ENCODE measurements at regions not wholly inside any gene's neighbourhood (a gene's known extent, or its start where the extent isn't known, plus 50 kb on each side); places are given as distances from the start of the nearest gene placed in this dataset.
"Not testable (repeated sequence)": the region's sequence is repeated elsewhere in the genome, so short reads cannot be mapped to it uniquely, and the experiment has no call there.

- Histone ChIP-seq H3K4me2 (no peak overlapping the region), H3K9ac (no peak overlapping the region), H3K79me2 (ENCODE audit: insufficient read depth) (no peaks in the 10 kb centered on the region), H3F3A (replicated peaks; ENCODE audit: insufficient read depth) (no peaks in the 10 kb centered on the region), H3K27ac (ENCODE audit: low read depth in 2 of 2, low read length in 1 of 2) (no peak overlapping the region), H3K9me3 (0 out of 2 replicates have a peak, but pooled peaks cover 4% of the 10 kb centered on the region), H3K27me3 (ENCODE audit: insufficient read depth) (no peaks in the 10 kb centered on the region), H2AFZ (ENCODE audit: low read depth) (no peak overlapping the region), H3K4me1 (ENCODE audit: control insufficient read depth in 1 of 2, insufficient read depth in 2 of 2, low read depth in 1 of 2, low read length in 1 of 2) (no peaks in the 10 kb centered on the region), H3K4me3 (ENCODE audit: low read depth in 2 of 2, low read length in 1 of 2) (no peak overlapping the region), H3K36me3 (replicated peaks in 1 of 2; ENCODE audit: control insufficient read depth in 1 of 2, insufficient read depth in 2 of 2, low read length in 1 of 2) (no peaks in the 10 kb centered on the region), H3K9me2 (no peaks in the 10 kb centered on the region), H4K20me1 (ENCODE audit: insufficient read depth) (no peaks in the 10 kb centered on the region)
- CTCF ChIA-PET, result interaction anchor here (0.8 kb wide), 1 partner anchor 291 kb away, joined by 3 read pairs; no protein-coding TSS in a partner anchor
- WGBS (ENCODE audit: low lambda C conversion rate), result 0% methylated on average over 1 of the region's 1 CpG
- POLR2A ChIA-PET, result no interaction called here
- no peak for DNase-seq
- TF ChIP-seq EZH2phosphoT487 (IDR thresholded peaks at IDR 0.05; ENCODE audit: borderline replicate concordance, low read depth), result no peak
- no peak for TF ChIP-seq SMC3 (IDR thresholded peaks at IDR 0.05; ENCODE audit: low read depth, low read length)
- TF ChIP-seq POLR2AphosphoS5 (IDR thresholded peaks at IDR 0.05; ENCODE audit: low read depth, low read length), result no peak
- TF ChIP-seq GATA2 (CRISPR knock-in tag; IDR thresholded peaks at IDR 0.05), result no peak
Measured at GRCh38 chr2:208757364-208757763, 350.8 kb downstream of the PTH2R start.

GRCh38 chr2:208773074-208773473 lies 366.5 kb downstream of the PTH2R start:
- WGBS (ENCODE audit: low lambda C conversion rate), result 5% methylated on average over 2 of the region's 2 CpGs
- not testable (repeated sequence) for H3K27ac ChIP-seq (ENCODE audit: low read depth in 2 of 2, low read length in 1 of 2)

DNA sequence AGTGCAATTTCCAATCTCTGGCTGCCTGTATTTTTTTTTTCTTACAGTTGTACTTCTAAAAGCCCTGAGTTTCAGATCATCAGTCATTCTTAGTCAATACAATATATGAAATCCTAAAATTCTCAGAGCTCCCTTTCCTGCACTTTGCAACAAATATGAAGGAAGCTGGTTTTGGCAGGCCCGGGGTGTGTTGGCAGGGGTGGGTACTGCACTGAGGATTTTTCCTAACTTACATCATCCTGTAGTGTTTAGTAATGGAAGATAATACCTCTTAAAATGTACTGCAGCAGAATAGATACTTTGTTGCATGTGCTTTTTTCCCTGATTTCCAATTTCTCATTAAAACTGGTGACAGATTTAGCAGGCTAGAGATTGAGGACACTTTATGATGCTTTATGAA lies 374.6 kb downstream of the PTH2R start:
- Histone ChIP-seq H2AFZ (ENCODE audit: low read depth) (no peak overlapping the region), H3K79me2 (ENCODE audit: insufficient read depth) (no peaks in the 10 kb centered on the region), H3K9ac (no peak overlapping the region), H3K9me2 (no peaks in the 10 kb centered on the region), H3K27ac (ENCODE audit: low read depth in 2 of 2, low read length in 1 of 2) (no peak overlapping the region), H3K9me3 (no peaks in the 10 kb centered on the region), H3F3A (replicated peaks; ENCODE audit: insufficient read depth) (no peaks in the 10 kb centered on the region), H4K20me1 (ENCODE audit: insufficient read depth) (no peaks in the 10 kb centered on the region), H3K4me3 (ENCODE audit: low read depth in 2 of 2, low read length in 1 of 2) (no peak overlapping the region), H3K36me3 (replicated peaks in 1 of 2; ENCODE audit: control insufficient read depth in 1 of 2, insufficient read depth in 2 of 2, low read length in 1 of 2) (no peaks in the 10 kb centered on the region), H3K4me2 (no peak overlapping the region), H3K4me1 (ENCODE audit: control insufficient read depth in 1 of 2, insufficient read depth in 2 of 2, low read depth in 1 of 2, low read length in 1 of 2) (no peaks in the 10 kb centered on the region), H3K27me3 (ENCODE audit: insufficient read depth) (no peaks in the 10 kb centered on the region)
- CTCF ChIA-PET, result no interaction called here
- WGBS (ENCODE audit: low lambda C conversion rate), result 8% methylated on average over 1 of the region's 1 CpG
- DNase-seq, result no peak
- POLR2A ChIA-PET, result no interaction called here
- TF ChIP-seq YY1 (IDR thresholded peaks at IDR 0.05; ENCODE audit: low read depth), result no peak
- no peak for TF ChIP-seq POLR2AphosphoS5 (IDR thresholded peaks at IDR 0.05; ENCODE audit: low read depth, low read length)
- no peak for TF ChIP-seq IRF3 (IDR thresholded peaks at IDR 0.05; ENCODE audit: low read depth, low read length)
- TF ChIP-seq, protein P1, sequence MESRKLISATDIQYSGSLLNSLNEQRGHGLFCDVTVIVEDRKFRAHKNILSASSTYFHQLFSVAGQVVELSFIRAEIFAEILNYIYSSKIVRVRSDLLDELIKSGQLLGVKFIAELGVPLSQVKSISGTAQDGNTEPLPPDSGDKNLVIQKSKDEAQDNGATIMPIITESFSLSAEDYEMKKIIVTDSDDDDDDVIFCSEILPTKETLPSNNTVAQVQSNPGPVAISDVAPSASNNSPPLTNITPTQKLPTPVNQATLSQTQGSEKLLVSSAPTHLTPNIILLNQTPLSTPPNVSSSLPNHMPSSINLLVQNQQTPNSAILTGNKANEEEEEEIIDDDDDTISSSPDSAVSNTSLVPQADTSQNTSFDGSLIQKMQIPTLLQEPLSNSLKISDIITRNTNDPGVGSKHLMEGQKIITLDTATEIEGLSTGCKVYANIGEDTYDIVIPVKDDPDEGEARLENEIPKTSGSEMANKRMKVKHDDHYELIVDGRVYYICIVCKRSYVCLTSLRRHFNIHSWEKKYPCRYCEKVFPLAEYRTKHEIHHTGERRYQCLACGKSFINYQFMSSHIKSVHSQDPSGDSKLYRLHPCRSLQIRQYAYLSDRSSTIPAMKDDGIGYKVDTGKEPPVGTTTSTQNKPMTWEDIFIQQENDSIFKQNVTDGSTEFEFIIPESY (IDR thresholded peaks at IDR 0.05; ENCODE audit: borderline replicate concordance, low read depth), result no peak
- no peak for TF ChIP-seq TAF1 (IDR thresholded peaks at IDR 0.05; ENCODE audit: borderline replicate concordance, low read depth, low read length)
- TF ChIP-seq RFX5 (IDR thresholded peaks at IDR 0.05; ENCODE audit: low read length), result no peak
- no peak for TF ChIP-seq REST (IDR thresholded peaks at IDR 0.05; ENCODE audit: low read depth, low read length)
- TF ChIP-seq NRF1 (IDR thresholded peaks at IDR 0.05; ENCODE audit: low read depth, low read length), result no peak
- TF ChIP-seq, protein P2, sequence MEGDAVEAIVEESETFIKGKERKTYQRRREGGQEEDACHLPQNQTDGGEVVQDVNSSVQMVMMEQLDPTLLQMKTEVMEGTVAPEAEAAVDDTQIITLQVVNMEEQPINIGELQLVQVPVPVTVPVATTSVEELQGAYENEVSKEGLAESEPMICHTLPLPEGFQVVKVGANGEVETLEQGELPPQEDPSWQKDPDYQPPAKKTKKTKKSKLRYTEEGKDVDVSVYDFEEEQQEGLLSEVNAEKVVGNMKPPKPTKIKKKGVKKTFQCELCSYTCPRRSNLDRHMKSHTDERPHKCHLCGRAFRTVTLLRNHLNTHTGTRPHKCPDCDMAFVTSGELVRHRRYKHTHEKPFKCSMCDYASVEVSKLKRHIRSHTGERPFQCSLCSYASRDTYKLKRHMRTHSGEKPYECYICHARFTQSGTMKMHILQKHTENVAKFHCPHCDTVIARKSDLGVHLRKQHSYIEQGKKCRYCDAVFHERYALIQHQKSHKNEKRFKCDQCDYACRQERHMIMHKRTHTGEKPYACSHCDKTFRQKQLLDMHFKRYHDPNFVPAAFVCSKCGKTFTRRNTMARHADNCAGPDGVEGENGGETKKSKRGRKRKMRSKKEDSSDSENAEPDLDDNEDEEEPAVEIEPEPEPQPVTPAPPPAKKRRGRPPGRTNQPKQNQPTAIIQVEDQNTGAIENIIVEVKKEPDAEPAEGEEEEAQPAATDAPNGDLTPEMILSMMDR (IDR thresholded peaks at IDR 0.05), result no peak
- no peak for TF ChIP-seq RAD21 (IDR thresholded peaks at IDR 0.05; ENCODE audit: low read length)
- no peak for TF ChIP-seq FOXM1 (IDR thresholded peaks at IDR 0.05; ENCODE audit: low read depth)

More at GRCh38 chr2:208773074-208773473, 366.5 kb downstream of the PTH2R start:
- H3K9me3 ChIP-seq; CTCF ChIA-PET; H3K4me3 ChIP-seq (ENCODE audit: low read depth in 2 of 2, low read length in 1 of 2); H3K27me3 ChIP-seq (ENCODE audit: insufficient read depth); H3K9me2 ChIP-seq; H4K20me1 ChIP-seq (ENCODE audit: insufficient read depth); H2AFZ ChIP-seq (ENCODE audit: low read depth); H3K4me1 ChIP-seq (ENCODE audit: control insufficient read depth in 1 of 2, insufficient read depth in 2 of 2, low read depth in 1 of 2, low read length in 1 of 2); H3K36me3 ChIP-seq (replicated peaks in 1 of 2; ENCODE audit: control insufficient read depth in 1 of 2, insufficient read depth in 2 of 2, low read length in 1 of 2); H3K4me2 ChIP-seq; H3K79me2 ChIP-seq (ENCODE audit: insufficient read depth); POLR2A ChIA-PET; H3K9ac ChIP-seq; DNase-seq; H3F3A ChIP-seq (replicated peaks; ENCODE audit: insufficient read depth): not testable (repeated sequence)

Measured in SK-N-SH (cell line).